T47D (cell line): ENCODE measurements at regions not wholly inside any gene's neighbourhood (a gene's known extent, or its start where the extent isn't known, plus 50 kb on each side); places are given as distances from the start of the nearest gene placed in this dataset.
"Not testable (repeated sequence)": the region's sequence is repeated elsewhere in the genome, so short reads cannot be mapped to it uniquely, and the experiment has no call there.

Source experiments
- DNase-seq, 2 experiments: peaks; one replicate each; pipeline versions ENCODE4 v3.0.0 to v3.0.0-alpha.2; 2011 to 2012; ENCODE audit warnings: low read depth in 1 of 2, low spot score in 1 of 2
- JUND ChIP-seq: IDR thresholded peaks from 2 replicates; pipeline ENCODE4 v1.6.1; 2012; ENCODE audit warnings: low read depth
- in situ Hi-C: cut with HindIII; loops from 2 replicates; pipeline ENCODE4 v1.10.0; 2016; ENCODE audit warnings: low sequenced_read_pairs, low pct_unique_long_range_greater_than_20kb

- in situ Hi-C loops, DNase-seq: not testable (repeated sequence)
Measured at GRCh38 chr7:32816409-32816948, 75.1 kb downstream of the KBTBD2 start.

- in situ Hi-C loops, DNase-seq: not testable (repeated sequence)
Measured at GRCh38 chr7:32814779-32815178, 76.8 kb downstream of the KBTBD2 start.

- DNase-seq: no peak
- TF ChIP-seq JUND: no peak
- in situ Hi-C loops: no loop called here
Measured at GRCh38 chr7:32809871-32810270, 81.7 kb downstream of the KBTBD2 start.

GRCh38 chr7:32809347-32809746, 82.2 kb downstream of the KBTBD2 start:
- DNase-seq: no peak
- TF ChIP-seq JUND: no peak
- in situ Hi-C loops: no loop called here

GRCh38 chr7:32803406-32804141, 88.0 kb downstream of the KBTBD2 start:
- in situ Hi-C loops: no loop called here
- no peak for DNase-seq
- no peak for TF ChIP-seq JUND

GRCh38 chr7:32802305-32802910, 89.2 kb downstream of the KBTBD2 start:
- in situ Hi-C loops: no loop called here
- no peak for TF ChIP-seq JUND
- no peak for DNase-seq

GRCh38 chr7:32793053-32793452, 98.5 kb downstream of the KBTBD2 start:
- in situ Hi-C loops, DNase-seq: not testable (repeated sequence)

GRCh38 chr7:32790766-32791430, 100.7 kb downstream of the KBTBD2 start:
- in situ Hi-C loops, DNase-seq: not testable (repeated sequence)

- in situ Hi-C loops, DNase-seq: not testable (repeated sequence)
Measured at GRCh38 chr7:32789266-32789665, 102.3 kb downstream of the KBTBD2 start.

GRCh38 chr7:32788174-32788573, 103.4 kb downstream of the KBTBD2 start:
- DNase-seq, in situ Hi-C loops: not testable (repeated sequence)

GRCh38 chr7:32785365-32785944, 106.1 kb downstream of the KBTBD2 start:
- DNase-seq, in situ Hi-C loops: not testable (repeated sequence)

GRCh38 chr7:32779895-32780294, 111.7 kb downstream of the KBTBD2 start:
- DNase-seq, in situ Hi-C loops: not testable (repeated sequence)

GRCh38 chr7:32779167-32779566, 112.4 kb downstream of the KBTBD2 start:
- no peak for TF ChIP-seq JUND
- no peak for DNase-seq
- in situ Hi-C loops: no loop called here

GRCh38 chr7:32777041-32777666, 114.4 kb downstream of the KBTBD2 start:
- in situ Hi-C loops: not testable (repeated sequence)

GRCh38 chr7:32776318-32776717, 115.2 kb downstream of the KBTBD2 start:
- in situ Hi-C loops: not testable (repeated sequence)

More at GRCh38 chr7:32777041-32777666, 114.4 kb downstream of the KBTBD2 start:
- DNase-seq: not testable (repeated sequence)

GRCh38 chr7:32775809-32776208, 115.8 kb downstream of the KBTBD2 start:
- DNase-seq, in situ Hi-C loops: not testable (repeated sequence)

More at GRCh38 chr7:32776318-32776717, 115.2 kb downstream of the KBTBD2 start:
- not testable (repeated sequence) for DNase-seq
